NCI-H2227 treated with DMSO at 0.1 percent for 48 hours (cell line): ENCODE measurements at regions not wholly inside any gene's neighbourhood (a gene's known extent, or its start where the extent isn't known, plus 50 kb on each side); places are given as distances from the start of the nearest gene placed in this dataset.
"Not testable (repeated sequence)": the region's sequence is repeated elsewhere in the genome, so short reads cannot be mapped to it uniquely, and the experiment has no call there.

Source experiments
- DNase-seq: peaks from one replicate; lab custom pipeline; 2025; lab: John Stamatoyannopoulos, UW

DNA sequence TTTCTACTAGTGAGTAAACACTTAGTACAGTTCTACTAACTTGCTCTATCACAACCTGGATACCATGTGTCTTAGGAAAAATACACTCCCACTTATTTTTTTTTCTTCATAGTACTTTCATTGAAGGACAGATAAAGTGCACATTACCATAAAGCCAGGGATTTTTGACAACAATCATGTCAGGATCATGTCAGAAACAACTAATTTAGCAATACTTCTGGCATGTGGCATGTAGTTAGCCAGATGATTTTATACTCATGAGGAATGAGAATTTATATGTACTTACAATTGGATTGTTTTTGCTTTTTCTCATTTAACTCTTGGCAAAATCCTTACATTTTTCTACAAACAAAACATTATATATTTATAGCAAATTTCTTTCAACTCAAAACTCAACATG lies 630.7 kb upstream of the GRM3 start:
- DNase-seq, result no peak

DNA sequence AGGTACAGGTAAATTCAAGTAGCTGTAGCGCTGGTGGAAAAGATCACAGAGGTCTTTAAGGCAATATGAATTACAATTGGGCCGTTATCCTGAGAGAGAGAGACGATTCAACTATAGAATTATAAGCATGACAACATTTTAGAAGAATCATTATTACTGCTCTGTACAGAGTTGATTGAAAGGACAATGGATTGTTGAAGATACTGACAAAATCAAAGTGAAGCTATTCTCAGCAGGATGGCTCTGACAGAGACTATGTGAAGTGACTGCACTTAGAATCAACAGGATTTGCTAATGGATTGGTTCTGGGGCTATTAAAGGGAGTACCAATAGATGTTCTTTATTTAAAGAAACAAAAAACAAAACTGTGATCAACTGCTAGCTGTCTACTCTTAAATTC lies 634.8 kb upstream of the GRM3 start:
- no peak for DNase-seq

DNA sequence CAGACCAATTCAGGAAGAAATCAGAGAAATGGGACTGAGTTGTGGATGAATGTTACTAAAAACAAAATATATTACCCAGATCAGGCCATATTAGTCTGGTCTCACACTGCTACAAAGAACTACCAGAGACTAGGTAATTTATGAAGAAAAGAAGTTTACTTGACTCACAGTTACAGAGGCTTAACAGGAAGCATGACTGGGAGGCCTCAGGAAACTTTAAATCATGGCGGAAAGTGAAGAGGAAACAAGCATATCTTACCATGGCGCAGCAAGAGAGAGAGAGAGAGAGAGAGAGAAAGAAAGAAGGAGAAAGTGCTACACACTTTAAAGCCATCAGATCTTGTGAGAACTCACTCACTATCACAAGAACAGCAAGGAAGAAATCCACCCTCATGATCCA lies 636.8 kb upstream of the GRM3 start:
- no peak for DNase-seq

DNA sequence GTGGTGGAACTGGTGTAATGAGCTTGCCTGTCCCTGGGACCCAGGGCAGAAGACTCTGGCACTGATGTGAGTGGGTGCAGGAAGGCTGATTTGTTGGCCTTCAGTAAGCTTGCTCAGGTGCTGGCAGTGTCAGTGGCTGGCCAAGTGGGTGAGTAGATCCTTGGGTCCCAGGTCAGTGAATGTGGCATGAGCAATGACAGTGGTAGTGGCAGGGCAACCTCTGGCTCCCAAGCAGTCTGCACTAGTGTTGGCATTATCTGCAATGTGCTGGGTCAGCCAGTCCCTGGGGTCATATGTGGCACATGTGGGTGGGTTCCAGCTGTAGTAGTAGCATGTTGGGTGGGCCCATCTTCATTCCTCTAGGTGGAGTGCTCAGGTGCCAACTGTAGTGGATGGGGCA lies 640.9 kb upstream of the GRM3 start:
- no peak for DNase-seq

DNA sequence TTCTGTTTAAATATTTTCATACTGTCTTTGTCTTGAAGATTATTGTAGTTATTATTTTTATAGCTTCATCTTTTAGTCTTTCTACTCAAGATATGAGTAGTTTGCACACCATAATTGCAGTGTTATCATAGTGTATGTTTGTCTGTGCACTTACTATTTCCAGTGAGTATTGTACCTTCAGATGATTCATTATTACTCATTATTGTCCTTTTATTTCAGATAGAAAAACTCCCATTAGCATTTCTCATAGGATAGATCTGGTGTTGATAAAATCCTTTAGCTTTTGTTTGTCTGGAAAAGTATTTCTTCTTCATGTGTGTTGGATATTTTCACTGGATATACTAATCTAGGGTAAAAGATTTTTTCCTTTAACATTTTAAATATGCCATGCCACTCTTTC lies 646.2 kb upstream of the GRM3 start:
- DNase-seq, result no peak

DNA sequence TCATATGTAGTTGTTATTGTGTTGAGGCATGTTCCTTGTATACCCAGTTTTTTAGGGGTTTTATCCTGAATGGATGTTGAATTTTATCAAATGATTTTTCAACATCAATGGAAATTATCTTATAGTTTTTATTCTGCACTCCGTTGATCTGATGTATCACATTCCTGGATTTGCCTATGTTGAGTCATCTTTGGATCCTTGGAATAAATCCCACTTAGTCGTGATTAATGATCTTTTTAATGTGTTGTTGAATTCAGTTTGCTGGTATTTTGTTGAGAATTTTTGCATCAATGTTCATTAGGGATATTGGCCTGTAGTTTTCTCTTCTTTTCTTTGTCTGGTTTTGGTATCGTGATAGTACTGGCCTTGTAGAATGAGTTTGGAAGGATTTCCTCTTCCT lies 648.6 kb upstream of the GRM3 start:
- no peak for DNase-seq

DNA sequence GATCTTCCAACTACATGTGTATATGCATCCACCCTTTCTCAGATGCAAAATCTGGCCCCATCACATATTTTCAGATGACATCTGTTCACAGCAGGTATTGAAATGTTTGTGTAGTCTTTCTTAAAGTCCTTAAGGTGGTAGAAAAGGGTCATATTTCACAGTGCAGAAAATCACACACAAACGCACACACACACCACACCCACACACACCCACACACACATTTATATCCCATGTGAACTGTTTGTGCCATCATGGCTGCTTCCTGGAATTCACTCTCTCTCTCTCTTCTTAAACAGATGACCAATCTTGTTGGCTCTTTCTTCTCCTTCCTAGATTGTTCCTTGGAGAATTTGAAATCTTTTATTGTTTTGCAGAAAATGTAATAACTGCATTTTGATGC lies 663.0 kb upstream of the GRM3 start:
- no peak for DNase-seq

DNA sequence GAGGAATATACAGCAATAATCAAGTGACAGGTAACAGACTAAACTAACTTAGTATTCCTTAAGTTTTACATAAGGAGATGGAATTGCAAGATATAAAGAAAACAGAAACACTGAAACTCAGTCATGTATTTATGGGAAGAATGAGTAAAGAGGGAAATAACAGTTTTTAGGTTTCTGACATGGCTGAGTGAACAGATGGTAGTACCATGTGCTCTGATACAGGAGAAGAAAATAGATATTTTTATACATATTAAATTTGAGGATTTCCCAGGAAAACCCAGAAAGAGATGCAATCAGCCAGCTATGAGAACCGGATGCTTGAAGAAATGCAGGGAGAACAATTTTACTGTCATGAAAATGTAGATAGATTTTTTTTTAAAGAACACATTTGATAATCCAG lies 669.5 kb upstream of the GRM3 start:
- DNase-seq, result no peak

DNA sequence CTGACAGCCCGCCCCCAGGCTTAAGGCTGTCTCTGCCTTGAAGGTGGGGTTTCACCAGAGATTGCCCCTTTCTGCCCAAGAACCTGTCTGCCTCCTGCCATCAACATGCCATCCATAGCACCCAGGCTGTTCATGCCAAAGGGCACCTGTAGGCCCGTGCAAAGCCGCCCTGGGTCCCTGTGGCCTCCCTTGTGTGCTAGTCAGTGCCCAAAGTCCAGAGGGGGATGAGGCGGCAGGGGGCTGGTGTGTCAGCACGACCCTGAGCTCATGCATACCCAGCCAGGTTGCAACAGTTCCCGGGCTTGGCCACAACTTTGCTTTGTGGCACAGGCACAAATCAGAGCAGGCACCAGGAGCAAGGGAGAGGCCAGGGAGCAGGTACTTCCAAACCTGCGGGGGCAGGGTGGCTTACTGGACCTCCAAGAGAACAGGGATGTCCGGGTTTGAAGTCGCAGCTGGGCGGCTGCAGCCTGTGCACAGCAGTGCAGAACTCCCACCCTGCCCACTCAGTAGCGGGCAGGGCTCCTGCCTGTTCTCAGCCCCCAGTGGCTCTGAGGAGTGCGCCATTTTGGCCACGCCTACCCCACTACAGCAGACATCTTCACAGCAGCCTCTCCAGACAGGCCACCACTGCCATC lies 671.1 kb upstream of the GRM3 start:
- DNase-seq, result no peak

DNA sequence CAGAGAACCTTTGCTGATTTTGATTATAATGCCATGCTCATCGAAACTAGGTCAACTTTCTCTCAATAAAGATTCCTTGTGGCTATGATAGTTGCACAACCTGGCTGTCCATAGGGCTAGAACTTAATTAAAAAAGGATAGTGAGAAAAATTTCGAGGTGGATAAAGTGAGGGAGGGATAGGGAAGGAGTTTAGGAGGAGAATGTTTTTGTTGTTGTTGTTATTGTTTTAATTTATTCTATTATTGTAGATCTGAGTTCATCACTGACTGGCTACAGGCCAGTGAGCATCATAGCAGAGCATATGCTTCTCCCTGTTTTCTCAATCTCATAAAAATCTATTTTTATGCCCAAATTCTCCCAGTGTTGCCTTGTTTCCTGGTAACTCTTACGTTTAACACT lies 688.7 kb upstream of the GRM3 start:
- no peak for DNase-seq

DNA sequence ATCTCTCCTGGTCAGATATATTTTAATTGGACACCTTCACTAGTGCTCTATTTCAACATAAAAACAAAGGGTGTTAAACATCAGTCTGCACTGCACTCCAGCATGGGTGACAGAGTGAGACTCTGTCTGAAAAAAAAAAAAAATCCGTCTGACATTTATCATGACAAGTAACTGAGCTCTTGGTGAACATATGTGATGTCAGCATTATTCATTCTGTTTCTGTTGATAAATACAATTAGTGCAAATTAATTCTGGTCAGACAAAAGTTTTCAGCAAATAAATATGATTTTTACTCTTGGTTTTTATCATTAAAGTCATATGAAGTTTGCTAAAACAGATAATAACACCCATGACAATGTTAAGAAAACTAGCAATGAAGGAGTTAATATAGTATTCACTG lies 692.8 kb upstream of the GRM3 start:
- no peak for DNase-seq

DNA sequence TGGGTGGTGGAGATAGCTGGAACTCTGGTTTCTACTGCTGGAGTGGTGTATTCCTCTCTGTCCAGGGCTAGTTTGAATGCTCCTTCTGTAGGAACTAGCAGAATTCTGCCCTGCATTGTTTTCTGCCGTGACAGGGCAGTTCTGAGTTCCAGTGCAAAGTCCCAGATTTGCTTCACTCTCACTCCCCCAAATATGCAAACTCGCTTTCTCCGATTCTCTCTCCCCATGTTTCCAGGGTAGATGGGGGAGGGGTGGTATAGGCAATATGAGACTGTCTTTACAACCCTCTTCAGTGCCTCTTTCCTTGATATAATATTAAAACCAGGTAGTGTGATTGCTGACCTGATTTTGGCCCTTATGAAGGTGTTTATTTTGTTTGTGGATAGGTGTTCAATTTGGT lies 693.3 kb upstream of the GRM3 start:
- no peak for DNase-seq

DNA sequence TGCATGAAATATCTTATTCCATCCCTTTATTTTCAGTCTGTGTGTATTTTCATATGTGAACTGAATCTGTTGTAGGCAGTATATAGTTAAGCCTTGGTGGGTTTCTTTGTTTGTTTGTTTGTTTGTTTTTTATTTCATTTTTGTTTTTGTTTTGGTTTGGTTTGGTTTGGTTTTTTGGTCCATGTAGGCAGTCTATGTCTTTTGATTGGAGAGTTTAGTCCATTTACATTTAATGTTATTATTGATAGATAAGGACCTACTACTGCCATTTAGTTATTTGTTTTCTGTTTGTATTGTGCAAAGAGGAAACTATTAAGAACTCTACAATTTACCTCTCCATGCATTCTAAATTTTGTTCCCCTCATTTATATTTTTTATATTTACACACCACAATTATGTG lies 695.9 kb upstream of the GRM3 start:
- no peak for DNase-seq

DNA sequence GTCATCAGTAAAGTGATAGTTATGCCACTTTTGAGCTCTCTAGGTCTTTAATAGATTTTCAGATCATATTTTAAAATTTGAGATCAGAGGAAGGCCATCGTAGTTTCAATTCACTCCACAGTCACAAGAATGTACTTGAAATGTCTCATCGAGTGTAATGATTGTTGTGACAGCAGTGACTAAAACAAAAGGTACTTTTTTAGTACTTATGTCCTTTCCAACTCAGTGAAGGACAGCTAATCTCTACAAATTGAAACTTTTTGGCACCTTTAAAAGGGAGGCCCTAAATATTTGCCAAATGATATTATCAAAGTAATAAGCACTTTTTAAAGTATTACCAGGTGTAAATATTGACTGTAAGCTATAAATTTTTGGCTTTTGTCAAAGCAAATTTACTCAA lies 702.9 kb upstream of the GRM3 start:
- no peak for DNase-seq

DNA sequence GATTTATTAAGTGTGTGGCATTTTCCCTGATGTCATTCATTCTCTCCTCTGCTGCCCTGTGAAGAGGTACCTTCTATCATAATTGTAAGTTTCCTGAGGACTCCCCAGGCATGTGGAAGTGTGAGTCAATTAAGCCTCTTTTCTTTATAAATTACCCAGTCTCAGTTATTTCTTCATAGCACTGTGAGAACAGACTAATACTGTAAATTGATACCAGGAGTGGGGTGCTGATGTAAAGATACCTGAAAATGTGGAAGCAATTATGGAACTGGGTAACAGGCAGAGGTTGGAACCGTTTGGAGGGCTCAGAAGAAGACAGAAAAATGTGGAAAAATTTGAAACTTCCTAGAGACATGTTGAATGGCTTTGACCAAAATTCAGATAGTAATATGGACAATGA lies 711.8 kb upstream of the GRM3 start:
- DNase-seq, result no peak

DNA sequence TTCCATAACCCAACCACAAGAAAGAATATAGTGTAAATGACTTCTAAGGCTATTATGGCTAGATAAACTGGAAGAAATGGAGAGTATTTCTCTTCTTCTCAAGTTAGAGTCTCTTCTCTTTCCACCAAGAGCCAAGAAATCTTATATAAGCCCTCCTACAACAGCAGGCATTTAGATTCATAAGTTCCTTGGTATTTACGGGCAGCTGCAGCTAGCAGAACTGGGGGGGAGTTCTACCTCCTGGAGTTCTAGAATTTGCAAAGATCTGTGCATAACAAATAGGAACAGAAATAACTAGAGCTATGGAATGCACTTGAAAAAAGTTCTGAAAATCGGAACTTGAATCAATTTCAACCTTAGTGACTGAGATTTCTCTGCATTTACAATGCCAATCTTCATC lies 715.2 kb upstream of the GRM3 start:
- DNase-seq, result no peak

DNA sequence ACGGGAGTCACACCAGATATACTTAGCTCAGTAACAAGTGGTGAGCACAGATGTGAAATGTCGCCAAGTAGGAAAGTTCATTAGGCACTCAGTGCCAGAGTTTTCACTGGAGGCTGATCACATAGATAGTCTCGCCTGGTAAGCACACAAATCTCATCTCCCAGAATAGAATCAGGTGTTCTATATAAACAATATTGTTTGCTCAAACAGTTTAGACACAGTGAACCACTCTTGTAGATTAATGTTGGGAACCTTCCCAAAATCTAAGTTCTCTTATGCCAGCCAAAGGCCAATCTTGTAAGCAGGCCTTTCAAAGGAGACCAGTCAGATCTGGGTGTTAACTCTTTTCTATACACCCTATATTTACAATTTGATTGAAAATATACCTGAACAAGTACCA lies 716.5 kb upstream of the GRM3 start:
- DNase-seq, result no peak

DNA sequence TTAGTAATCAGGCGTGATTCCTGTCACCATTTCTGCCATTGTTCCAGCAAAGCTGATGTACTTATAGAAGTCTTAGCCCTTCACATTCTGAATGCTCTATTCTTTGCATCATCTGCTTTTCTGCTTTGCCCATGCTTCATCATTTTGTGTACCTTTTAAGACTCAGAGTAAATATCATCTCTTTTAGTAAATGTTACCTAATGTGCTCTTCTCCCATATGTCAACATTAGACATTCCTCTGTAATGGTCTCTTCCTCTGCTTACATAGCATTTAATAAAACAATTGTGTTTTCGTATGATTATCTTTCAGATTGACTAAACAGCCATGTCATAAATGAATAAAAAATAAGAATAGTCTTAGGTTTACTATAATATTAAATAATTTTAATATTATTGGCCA lies 719.6 kb upstream of the GRM3 start:
- no peak for DNase-seq

DNA sequence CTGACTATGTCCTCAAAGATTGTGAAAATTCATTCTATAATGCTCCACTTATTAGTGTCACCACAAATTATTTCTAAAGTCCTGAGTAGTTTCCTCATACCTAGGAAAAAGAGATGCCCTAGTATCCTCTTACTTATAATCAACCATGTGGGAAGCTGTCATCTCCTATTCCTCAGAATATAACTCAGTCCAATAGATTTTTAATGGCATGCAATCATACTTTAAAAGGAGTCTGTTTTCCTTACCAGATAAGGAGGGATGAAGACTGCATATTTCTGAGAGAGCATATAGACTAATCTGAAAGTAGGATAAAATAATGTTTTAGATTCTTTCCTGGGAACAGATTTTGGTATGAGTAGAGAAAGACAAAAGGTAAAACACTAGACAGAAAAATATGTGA lies 727.7 kb upstream of the GRM3 start:
- no peak for DNase-seq

DNA sequence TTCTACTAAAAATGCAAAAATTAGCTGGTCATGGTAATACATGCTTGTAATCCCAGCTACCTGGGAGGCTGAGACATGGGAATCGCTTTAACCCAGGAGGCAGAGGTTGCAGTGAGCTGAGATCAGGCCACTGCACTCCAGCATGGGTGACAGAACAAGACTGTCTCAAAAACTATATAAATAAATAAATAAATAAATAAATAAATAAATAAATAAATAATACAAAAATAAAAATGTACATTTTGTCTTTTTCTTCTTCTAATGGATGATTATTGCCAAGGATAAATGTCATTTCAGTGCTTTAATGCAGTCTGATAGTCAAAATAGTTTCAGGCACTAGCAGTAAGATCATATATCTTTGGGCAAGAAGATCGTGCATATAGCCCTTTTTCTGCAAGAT lies 727.6 kb upstream of the SEMA3D start:
- no peak for DNase-seq

DNA sequence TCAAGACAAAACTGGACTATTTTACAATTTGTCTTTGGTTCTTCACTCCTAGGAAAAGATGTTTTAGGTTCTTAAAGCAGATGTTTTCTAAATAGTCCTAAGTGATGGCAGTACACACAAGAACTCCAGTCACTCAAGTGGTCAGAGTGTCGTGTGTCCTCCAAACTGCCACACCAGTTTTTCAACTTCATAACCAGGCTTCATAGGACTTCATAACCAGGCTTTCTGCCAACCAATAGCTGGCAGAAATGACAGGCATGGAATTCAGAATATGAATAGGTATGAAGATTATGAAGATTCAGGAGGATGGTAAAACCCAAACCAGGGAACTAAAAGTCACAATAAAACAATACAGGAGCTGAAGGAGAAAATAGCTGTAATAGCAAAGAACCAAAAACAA lies 721.2 kb upstream of the SEMA3D start:
- DNase-seq, result no peak

DNA sequence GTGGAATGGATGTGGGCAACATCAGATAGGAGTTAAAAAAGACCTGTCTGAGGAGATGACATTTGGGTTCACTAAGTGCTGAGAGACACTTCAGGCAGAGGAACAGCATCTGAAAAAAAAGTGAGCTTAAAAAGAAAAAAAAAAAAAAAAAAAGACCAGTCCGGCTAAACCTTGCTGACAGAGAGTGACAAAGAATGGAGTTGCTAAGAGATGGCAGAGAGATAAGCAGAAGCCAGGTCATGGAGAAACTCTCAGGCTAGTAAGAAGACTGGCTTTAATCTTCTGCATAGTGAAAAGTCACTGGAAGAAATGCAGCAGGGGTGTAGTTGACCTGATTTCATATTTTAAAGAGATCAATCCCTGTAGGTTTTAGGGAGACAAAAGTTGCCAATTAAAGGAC lies 711.1 kb upstream of the SEMA3D start:
- DNase-seq, result no peak

DNA sequence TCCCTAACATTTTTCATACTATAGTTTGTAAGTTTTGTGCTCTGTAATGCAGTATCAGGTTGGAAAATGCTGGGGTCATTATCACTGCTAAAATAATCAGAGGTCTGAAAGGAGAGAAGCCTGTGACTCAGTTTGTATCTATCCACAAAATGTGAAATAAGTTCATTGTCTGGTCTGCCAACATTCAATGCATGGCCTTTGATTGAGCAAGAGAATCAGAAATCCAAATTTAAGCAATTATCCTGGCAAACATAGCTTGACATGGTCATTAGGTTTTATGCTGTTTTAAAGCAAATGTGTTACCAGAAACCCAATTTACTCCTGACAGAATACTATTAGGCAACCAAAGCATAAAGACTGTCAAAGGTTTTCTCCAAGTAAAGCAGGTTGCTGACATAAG lies 709.7 kb upstream of the SEMA3D start:
- DNase-seq, result no peak

DNA sequence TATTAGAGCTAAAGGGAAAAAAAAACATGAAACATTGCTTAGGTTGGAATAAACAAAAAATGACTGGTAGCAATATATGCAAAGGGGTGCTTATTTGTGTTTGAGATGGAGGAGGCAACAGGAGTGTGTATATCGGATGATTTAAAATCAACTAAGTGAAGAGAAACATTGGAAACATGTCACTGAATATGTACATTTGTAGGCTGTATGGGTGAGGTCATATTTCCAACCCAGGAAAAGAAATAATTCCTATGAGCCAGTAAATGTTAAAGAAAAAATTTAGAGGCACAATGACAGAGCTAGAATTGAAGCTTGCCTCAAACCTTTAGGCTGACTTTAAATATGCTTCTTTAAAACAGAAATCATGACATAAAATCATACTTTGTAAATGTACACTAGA lies 709.0 kb upstream of the SEMA3D start:
- no peak for DNase-seq

DNA sequence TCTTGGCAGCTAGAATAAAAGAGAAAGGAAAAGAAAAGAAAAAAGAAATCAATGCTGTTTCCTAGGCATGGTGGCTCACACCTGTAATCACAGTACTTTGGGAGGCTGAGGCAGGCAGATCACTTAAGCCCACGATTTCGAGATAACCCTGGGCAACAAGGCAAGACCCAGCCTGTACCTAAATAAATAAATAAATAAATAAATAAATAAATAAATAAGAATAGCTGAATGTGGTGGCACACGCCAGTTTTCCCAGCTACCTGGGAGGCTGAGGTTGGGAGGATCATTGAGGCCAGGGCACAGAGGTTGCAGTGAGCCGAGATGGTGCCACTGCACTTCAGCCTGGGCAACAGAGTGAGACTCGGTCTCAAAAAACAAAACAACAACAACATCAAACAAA lies 705.0 kb upstream of the SEMA3D start:
- not testable (repeated sequence) for DNase-seq
